ENCODE measurements at regions not wholly inside any gene's neighbourhood (a gene's known extent, or its start where the extent isn't known, plus 50 kb on each side); places are given as distances from the start of the nearest gene placed in this dataset.

- no peak for TF ChIP-seq CHD7 (IDR thresholded peaks at IDR 0.05; ENCODE audit: insufficient replicate concordance, low read length)
- TF ChIP-seq GABPA (IDR thresholded peaks at IDR 0.05; ENCODE audit: borderline replicate concordance, insufficient read depth, low read length) = no peak
- TF ChIP-seq RNF2 (IDR thresholded peaks at IDR 0.05; ENCODE audit: borderline replicate concordance, low read depth, low read length, missing control alignments, poor library complexity, severe bottlenecking) = no peak
- no peak for TF ChIP-seq SP1 (IDR thresholded peaks at IDR 0.05; ENCODE audit: low read depth, low read length)
- no peak for TF ChIP-seq SP2 (IDR thresholded peaks at IDR 0.05; ENCODE audit: low read length)
- TF ChIP-seq TBP (IDR thresholded peaks at IDR 0.05; ENCODE audit: low read depth, low read length) = no peak
Measured at GRCh38 chr6:169978615-169979161, 227.3 kb downstream of the ERMARD start (continued).

Measured in H1 (cell line).